ENCODE measurements at regions not wholly inside any gene's neighbourhood (a gene's known extent, or its start where the extent isn't known, plus 50 kb on each side); places are given as distances from the start of the nearest gene placed in this dataset.
"Not testable (repeated sequence)": the region's sequence is repeated elsewhere in the genome, so short reads cannot be mapped to it uniquely, and the experiment has no call there.

GRCh38 chr18:28766721-28767120 lies 589.8 kb upstream of the CDH2 start:
- Histone ChIP-seq H3K27me3 (ENCODE audit: control insufficient read depth, insufficient read depth, low read length) (no peaks in the 10 kb centered on the region), H3K4me3 (ENCODE audit: low read length) (no peak overlapping the region), H3K9ac (ENCODE audit: low read length) (no peak overlapping the region), H3K4me1 (ENCODE audit: control insufficient read depth, insufficient read depth, low read length) (no peaks in the 10 kb centered on the region), H3K36me3 (ENCODE audit: control insufficient read depth, insufficient read depth, low read length) (no peaks in the 10 kb centered on the region), H3K27ac (ENCODE audit: low read depth, low read length) (no peak overlapping the region)

- H3K4me3 ChIP-seq (ENCODE audit: low read length): no peak overlapping the region
- no peaks in the 10 kb centered on the region for H3K4me1 ChIP-seq (ENCODE audit: control insufficient read depth, insufficient read depth, low read length)
- H3K9ac ChIP-seq (ENCODE audit: low read length): no peak overlapping the region
- no peak overlapping the region for H3K27ac ChIP-seq (ENCODE audit: low read depth, low read length)
- no peaks in the 10 kb centered on the region for H3K27me3 ChIP-seq (ENCODE audit: control insufficient read depth, insufficient read depth, low read length)
- no peaks in the 10 kb centered on the region for H3K36me3 ChIP-seq (ENCODE audit: control insufficient read depth, insufficient read depth, low read length)
Measured at GRCh38 chr18:28766027-28766426, 589.1 kb upstream of the CDH2 start.

GRCh38 chr18:28760299-28760698 lies 583.4 kb upstream of the CDH2 start:
- H3K4me1 ChIP-seq (ENCODE audit: control insufficient read depth, insufficient read depth, low read length): no peaks in the 10 kb centered on the region
- no peaks in the 10 kb centered on the region for H3K27me3 ChIP-seq (ENCODE audit: control insufficient read depth, insufficient read depth, low read length)
- no peak overlapping the region for H3K27ac ChIP-seq (ENCODE audit: low read depth, low read length)
- no peak overlapping the region for H3K9ac ChIP-seq (ENCODE audit: low read length)
- no peaks in the 10 kb centered on the region for H3K36me3 ChIP-seq (ENCODE audit: control insufficient read depth, insufficient read depth, low read length)
- H3K4me3 ChIP-seq (ENCODE audit: low read length): no peak overlapping the region

- Histone ChIP-seq H3K4me1 (ENCODE audit: control insufficient read depth, insufficient read depth, low read length) (no peaks in the 10 kb centered on the region), H3K4me3 (ENCODE audit: low read length) (no peak overlapping the region), H3K27me3 (ENCODE audit: control insufficient read depth, insufficient read depth, low read length) (no peaks in the 10 kb centered on the region), H3K36me3 (ENCODE audit: control insufficient read depth, insufficient read depth, low read length) (no peaks in the 10 kb centered on the region), H3K9ac (ENCODE audit: low read length) (no peak overlapping the region), H3K27ac (ENCODE audit: low read depth, low read length) (no peak overlapping the region)
Measured at GRCh38 chr18:28757466-28758008, 580.6 kb upstream of the CDH2 start.

GRCh38 chr18:28743115-28743514 lies 566.2 kb upstream of the CDH2 start:
- no peaks in the 10 kb centered on the region for H3K36me3 ChIP-seq (ENCODE audit: control insufficient read depth, insufficient read depth, low read length)
- H3K27ac ChIP-seq (ENCODE audit: low read depth, low read length): no peak overlapping the region
- no peak overlapping the region for H3K4me3 ChIP-seq (ENCODE audit: low read length)
- no peak overlapping the region for H3K9ac ChIP-seq (ENCODE audit: low read length)
- no peaks in the 10 kb centered on the region for H3K27me3 ChIP-seq (ENCODE audit: control insufficient read depth, insufficient read depth, low read length)
- H3K4me1 ChIP-seq (ENCODE audit: control insufficient read depth, insufficient read depth, low read length): no peaks in the 10 kb centered on the region

GRCh38 chr18:28740575-28740974 lies 563.6 kb upstream of the CDH2 start:
- Histone ChIP-seq H3K27ac (ENCODE audit: low read depth, low read length) (no peak overlapping the region), H3K36me3 (ENCODE audit: control insufficient read depth, insufficient read depth, low read length) (no peaks in the 10 kb centered on the region), H3K9ac (ENCODE audit: low read length) (no peak overlapping the region), H3K27me3 (ENCODE audit: control insufficient read depth, insufficient read depth, low read length) (no peaks in the 10 kb centered on the region), H3K4me1 (ENCODE audit: control insufficient read depth, insufficient read depth, low read length) (no peaks in the 10 kb centered on the region), H3K4me3 (ENCODE audit: low read length) (no peak overlapping the region)

- H3K27ac ChIP-seq (ENCODE audit: low read depth, low read length): no peak overlapping the region
- H3K4me1 ChIP-seq (ENCODE audit: control insufficient read depth, insufficient read depth, low read length): no peaks in the 10 kb centered on the region
- no peaks in the 10 kb centered on the region for H3K36me3 ChIP-seq (ENCODE audit: control insufficient read depth, insufficient read depth, low read length)
- H3K27me3 ChIP-seq (ENCODE audit: control insufficient read depth, insufficient read depth, low read length): no peaks in the 10 kb centered on the region
- no peak overlapping the region for H3K4me3 ChIP-seq (ENCODE audit: low read length)
- H3K9ac ChIP-seq (ENCODE audit: low read length): no peak overlapping the region
Measured at GRCh38 chr18:28736951-28737350, 560.0 kb upstream of the CDH2 start.

GRCh38 chr18:28736223-28736622 lies 559.3 kb upstream of the CDH2 start:
- H3K4me3 ChIP-seq (ENCODE audit: low read length): no peak overlapping the region
- H3K27ac ChIP-seq (ENCODE audit: low read depth, low read length): no peak overlapping the region
- no peaks in the 10 kb centered on the region for H3K4me1 ChIP-seq (ENCODE audit: control insufficient read depth, insufficient read depth, low read length)
- no peaks in the 10 kb centered on the region for H3K36me3 ChIP-seq (ENCODE audit: control insufficient read depth, insufficient read depth, low read length)
- no peak overlapping the region for H3K9ac ChIP-seq (ENCODE audit: low read length)
- H3K27me3 ChIP-seq (ENCODE audit: control insufficient read depth, insufficient read depth, low read length): no peaks in the 10 kb centered on the region

GRCh38 chr18:28735731-28736130 lies 558.8 kb upstream of the CDH2 start:
- no peaks in the 10 kb centered on the region for H3K36me3 ChIP-seq (ENCODE audit: control insufficient read depth, insufficient read depth, low read length)
- no peaks in the 10 kb centered on the region for H3K4me1 ChIP-seq (ENCODE audit: control insufficient read depth, insufficient read depth, low read length)
- H3K4me3 ChIP-seq (ENCODE audit: low read length): no peak overlapping the region
- H3K27ac ChIP-seq (ENCODE audit: low read depth, low read length): no peak overlapping the region
- no peaks in the 10 kb centered on the region for H3K27me3 ChIP-seq (ENCODE audit: control insufficient read depth, insufficient read depth, low read length)
- no peak overlapping the region for H3K9ac ChIP-seq (ENCODE audit: low read length)

GRCh38 chr18:28729321-28729720 lies 552.4 kb upstream of the CDH2 start:
- H3K4me1 ChIP-seq (ENCODE audit: control insufficient read depth, insufficient read depth, low read length): no peaks in the 10 kb centered on the region
- H3K27me3 ChIP-seq (ENCODE audit: control insufficient read depth, insufficient read depth, low read length): no peaks in the 10 kb centered on the region
- no peak overlapping the region for H3K9ac ChIP-seq (ENCODE audit: low read length)
- H3K27ac ChIP-seq (ENCODE audit: low read depth, low read length): no peak overlapping the region
- H3K36me3 ChIP-seq (ENCODE audit: control insufficient read depth, insufficient read depth, low read length): no peaks in the 10 kb centered on the region
- H3K4me3 ChIP-seq (ENCODE audit: low read length): no peak overlapping the region

GRCh38 chr18:28728891-28729290 lies 552.0 kb upstream of the CDH2 start:
- no peak overlapping the region for H3K9ac ChIP-seq (ENCODE audit: low read length)
- H3K4me3 ChIP-seq (ENCODE audit: low read length): no peak overlapping the region
- H3K36me3 ChIP-seq (ENCODE audit: control insufficient read depth, insufficient read depth, low read length): no peaks in the 10 kb centered on the region
- no peaks in the 10 kb centered on the region for H3K4me1 ChIP-seq (ENCODE audit: control insufficient read depth, insufficient read depth, low read length)
- H3K27me3 ChIP-seq (ENCODE audit: control insufficient read depth, insufficient read depth, low read length): no peaks in the 10 kb centered on the region
- no peak overlapping the region for H3K27ac ChIP-seq (ENCODE audit: low read depth, low read length)

GRCh38 chr18:28727189-28727588 lies 550.3 kb upstream of the CDH2 start:
- H3K4me3 ChIP-seq (ENCODE audit: low read length); H3K4me1 ChIP-seq (ENCODE audit: control insufficient read depth, insufficient read depth, low read length); H3K27me3 ChIP-seq (ENCODE audit: control insufficient read depth, insufficient read depth, low read length); H3K27ac ChIP-seq (ENCODE audit: low read depth, low read length); H3K9ac ChIP-seq (ENCODE audit: low read length); H3K36me3 ChIP-seq (ENCODE audit: control insufficient read depth, insufficient read depth, low read length): not testable (repeated sequence)

GRCh38 chr18:28725876-28726275 lies 548.9 kb upstream of the CDH2 start:
- H3K4me1 ChIP-seq (ENCODE audit: control insufficient read depth, insufficient read depth, low read length): no peaks in the 10 kb centered on the region
- no peak overlapping the region for H3K4me3 ChIP-seq (ENCODE audit: low read length)
- no peak overlapping the region for H3K27ac ChIP-seq (ENCODE audit: low read depth, low read length)
- no peaks in the 10 kb centered on the region for H3K36me3 ChIP-seq (ENCODE audit: control insufficient read depth, insufficient read depth, low read length)
- H3K27me3 ChIP-seq (ENCODE audit: control insufficient read depth, insufficient read depth, low read length): no peaks in the 10 kb centered on the region
- no peak overlapping the region for H3K9ac ChIP-seq (ENCODE audit: low read length)
